BLaER1 treated with 17β-estradiol and CSF1 and Interleukin-3, amounts not matched to agents 10 nM and 100 nM (cell line): ENCODE measurements at regions not wholly inside any gene's neighbourhood (a gene's known extent, or its start where the extent isn't known, plus 50 kb on each side); places are given as distances from the start of the nearest gene placed in this dataset.
"Not testable (repeated sequence)": the region's sequence is repeated elsewhere in the genome, so short reads cannot be mapped to it uniquely, and the experiment has no call there.

ENCODE experiments used
- H3K27ac ChIP-seq, 11 experiments: shearing (Covaris generic); formaldehyde crosslinking; 2 replicates each; pipeline ENCODE4 v1.8.1; 2022
- H3K27me3 ChIP-seq, 11 experiments: shearing (Covaris generic); formaldehyde crosslinking; 2 replicates each; pipeline ENCODE4 v1.8.1; 2022
- H3K36me3 ChIP-seq, 11 experiments: shearing (Covaris generic); formaldehyde crosslinking; 2 replicates each; pipeline ENCODE4 v1.8.1; 2022
- H3K4me1 ChIP-seq, 10 experiments: shearing (Covaris generic); formaldehyde crosslinking; 2 replicates each; pipeline ENCODE4 v1.8.1; 2022
- H3K4me2 ChIP-seq, 11 experiments: shearing (Covaris generic); formaldehyde crosslinking; 2 replicates each; pipeline ENCODE4 v1.8.1; 2022
- H3K4me3 ChIP-seq, 10 experiments: shearing (Covaris generic); formaldehyde crosslinking; 2 replicates each; pipeline ENCODE4 v1.8.1; 2022
- H3K9ac ChIP-seq, 11 experiments: shearing (Covaris generic); formaldehyde crosslinking; 2 replicates each; pipeline ENCODE4 v1.8.1; 2022
- H3K9me3 ChIP-seq, 11 experiments: shearing (Covaris generic); formaldehyde crosslinking; replicated peaks in 1 of 11; 2 replicates each; pipeline ENCODE4 v1.8.1; 2022
- H4K20me1 ChIP-seq, 11 experiments: shearing (Covaris generic); formaldehyde crosslinking; 2 replicates each; pipeline ENCODE4 v1.8.1; 2022
- Cebpa-rat ChIP-seq, 11 experiments: shearing (Covaris generic); IDR thresholded peaks; 2 replicates each; pipeline ENCODE4 v1.8.1; 2022

- Histone ChIP-seq H3K4me2 (no peak overlapping the region), H3K9ac (no peak overlapping the region), H3K36me3 (no peaks in the 10 kb centered on the region), H3K4me1 (no peaks in the 10 kb centered on the region), H3K9me3 (no peaks in the 10 kb centered on the region), H4K20me1 (no peaks in the 10 kb centered on the region), H3K27me3 (no peaks in the 10 kb centered on the region), H3K27ac (no peak overlapping the region), H3K4me3 (no peak overlapping the region)
- TF ChIP-seq Cebpa-rat (IDR thresholded peaks at IDR 0.05), result no peak
Observed at GRCh38 chr10:57627642-57628178, 640.0 kb downstream of the IPMK start.

DNA sequence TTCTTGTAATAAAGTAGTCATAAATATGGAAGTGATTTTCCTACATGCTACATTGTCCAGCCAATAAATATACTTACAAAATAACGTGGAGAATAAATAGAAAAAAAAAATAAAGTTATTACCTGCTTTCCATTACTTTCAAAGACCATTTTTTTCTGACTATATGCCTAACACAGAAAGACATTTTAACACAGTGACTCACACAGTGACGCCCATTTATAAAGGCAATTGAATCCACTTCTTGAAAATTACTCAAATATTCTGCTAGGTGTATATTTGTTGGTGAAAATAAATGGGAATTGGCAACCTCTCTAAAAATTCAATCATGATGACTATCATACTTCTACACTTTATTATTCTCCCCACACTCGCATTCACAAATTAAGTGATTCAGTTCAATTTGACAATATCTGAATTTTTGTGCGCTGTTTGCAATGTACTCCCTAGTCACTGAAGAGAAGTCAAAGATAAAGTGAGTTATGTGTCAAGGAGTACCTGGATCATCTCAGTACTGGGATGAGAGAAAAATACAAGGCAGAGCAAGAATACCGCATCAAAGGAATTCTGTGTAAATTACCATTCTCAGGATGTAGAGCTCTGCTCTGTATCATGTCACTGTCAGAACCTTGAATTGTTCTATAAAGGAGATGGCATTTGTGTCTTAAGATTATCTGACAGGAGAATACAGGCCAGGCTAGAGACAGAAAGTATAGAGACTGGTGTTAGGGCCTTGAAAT, 642.7 kb downstream of the IPMK start:
- Histone ChIP-seq H3K4me2 (no peak overlapping the region), H3K4me1 (no peaks in the 10 kb centered on the region), H3K4me3 (no peak overlapping the region), H3K9ac (no peak overlapping the region), H3K36me3 (no peaks in the 10 kb centered on the region), H4K20me1 (no peaks in the 10 kb centered on the region), H3K27ac (no peak overlapping the region), H3K27me3 (no peaks in the 10 kb centered on the region), H3K9me3 (no peaks in the 10 kb centered on the region)
- no peak for TF ChIP-seq Cebpa-rat (IDR thresholded peaks at IDR 0.05)

DNA sequence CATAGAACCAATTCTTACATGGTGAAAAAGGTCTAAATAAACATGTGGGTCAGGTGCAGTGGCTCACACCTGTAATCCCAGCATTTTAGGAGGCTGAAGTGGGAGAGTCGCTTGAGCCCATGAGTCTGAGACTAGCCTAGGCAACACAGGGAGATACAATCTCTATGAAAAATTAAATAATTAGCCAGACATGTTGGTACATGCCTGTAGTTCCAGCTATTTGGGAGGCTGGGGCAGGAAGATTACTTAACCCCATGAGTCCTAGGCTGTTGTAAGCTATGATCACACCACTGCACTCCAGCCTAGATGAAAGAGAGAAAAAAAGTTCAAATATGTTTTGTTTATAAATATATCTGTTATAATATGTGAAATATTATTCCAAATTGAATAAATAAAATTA, 643.6 kb downstream of the IPMK start:
- Histone ChIP-seq H3K36me3 (no peaks in the 10 kb centered on the region), H3K9me3 (no peaks in the 10 kb centered on the region), H3K4me2 (no peak overlapping the region), H3K27me3 (no peaks in the 10 kb centered on the region), H3K9ac (no peak overlapping the region), H4K20me1 (no peaks in the 10 kb centered on the region), H3K27ac (no peak overlapping the region), H3K4me3 (no peak overlapping the region), H3K4me1 (no peaks in the 10 kb centered on the region)
- TF ChIP-seq Cebpa-rat (IDR thresholded peaks at IDR 0.05), result no peak

GRCh38 chr10:57621466-57621865, 646.2 kb downstream of the IPMK start:
- Histone ChIP-seq H3K36me3 (no peaks in the 10 kb centered on the region), H3K27ac (no peak overlapping the region), H3K9ac (no peak overlapping the region), H3K9me3 (no peaks in the 10 kb centered on the region), H4K20me1 (no peaks in the 10 kb centered on the region), H3K4me2 (no peak overlapping the region), H3K4me3 (no peak overlapping the region), H3K4me1 (no peaks in the 10 kb centered on the region), H3K27me3 (no peaks in the 10 kb centered on the region)
- TF ChIP-seq Cebpa-rat (IDR thresholded peaks at IDR 0.05), result no peak

DNA sequence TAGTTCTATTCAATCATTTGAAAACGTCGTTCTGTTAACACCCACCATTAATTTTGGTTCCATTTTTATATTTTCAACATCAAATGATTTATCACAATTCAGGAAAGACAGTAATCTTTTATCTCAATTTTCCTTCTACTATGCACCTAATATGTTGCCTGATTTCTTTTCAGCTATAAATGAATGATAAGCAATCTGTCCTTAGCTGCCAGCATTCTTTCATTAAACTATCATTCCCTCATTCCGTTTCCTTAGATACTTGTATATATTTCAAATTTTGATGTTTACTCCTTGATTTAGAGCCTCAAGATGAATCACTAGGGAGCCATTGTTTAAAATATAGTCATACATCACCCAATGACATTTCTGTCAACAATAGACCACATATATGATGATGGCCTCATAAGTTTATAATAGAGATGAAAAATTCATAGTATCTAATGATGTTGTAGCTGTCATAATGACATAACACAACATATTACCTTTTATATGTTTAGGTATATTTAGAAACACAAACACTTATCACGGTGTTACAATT, 661.7 kb downstream of the IPMK start:
- Histone ChIP-seq H3K4me1 (no peaks in the 10 kb centered on the region), H3K9ac (no peak overlapping the region), H3K9me3 (no peaks in the 10 kb centered on the region), H3K4me2 (no peak overlapping the region), H4K20me1 (no peaks in the 10 kb centered on the region), H3K27ac (no peak overlapping the region), H3K4me3 (no peak overlapping the region), H3K36me3 (no peaks in the 10 kb centered on the region), H3K27me3 (no peaks in the 10 kb centered on the region)
- no peak for TF ChIP-seq Cebpa-rat (IDR thresholded peaks at IDR 0.05)

GRCh38 chr10:57599440-57599839, 668.3 kb downstream of the IPMK start:
- no peak overlapping the region for H3K9ac ChIP-seq
- H3K4me2 ChIP-seq, result no peak overlapping the region
- no peaks in the 10 kb centered on the region for H3K9me3 ChIP-seq
- no peak for TF ChIP-seq Cebpa-rat (IDR thresholded peaks at IDR 0.05)
- no peak overlapping the region for H3K27ac ChIP-seq
- H3K27me3 ChIP-seq, result no peaks in the 10 kb centered on the region
- no peaks in the 10 kb centered on the region for H3K36me3 ChIP-seq
- no peaks in the 10 kb centered on the region for H4K20me1 ChIP-seq
- H3K4me3 ChIP-seq, result no peak overlapping the region
- no peaks in the 10 kb centered on the region for H3K4me1 ChIP-seq

DNA sequence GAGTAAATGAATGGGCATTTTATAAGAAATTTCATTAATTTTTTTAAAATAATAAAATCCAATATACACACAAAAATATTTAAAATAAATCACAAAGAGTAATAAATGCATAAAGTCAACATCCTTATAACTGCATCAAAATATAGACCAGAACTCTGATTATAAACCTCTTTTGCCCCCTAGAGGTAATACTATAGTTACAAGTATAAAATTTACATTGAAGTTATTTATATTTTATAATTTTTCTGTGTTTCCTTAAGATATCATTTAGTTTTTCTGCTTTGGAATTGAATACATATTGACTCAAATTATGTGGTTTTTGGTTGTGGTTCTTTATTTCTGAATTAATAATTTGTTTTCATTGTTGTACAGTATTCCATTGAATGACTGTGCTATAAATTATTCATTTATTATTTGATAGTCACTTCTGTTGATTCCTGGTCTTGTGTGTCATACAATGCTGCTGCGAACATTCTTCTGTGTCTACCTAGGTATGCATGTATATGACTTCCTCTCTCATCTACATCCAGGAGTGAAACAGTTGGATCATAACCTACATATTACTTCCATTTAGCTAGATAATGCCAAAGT, 673.6 kb downstream of the IPMK start:
- H3K36me3 ChIP-seq, result no peaks in the 10 kb centered on the region
- H4K20me1 ChIP-seq, result no peaks in the 10 kb centered on the region
- no peaks in the 10 kb centered on the region for H3K9me3 ChIP-seq
- H3K27me3 ChIP-seq, result no peaks in the 10 kb centered on the region
- no peak overlapping the region for H3K9ac ChIP-seq
- no peak overlapping the region for H3K4me2 ChIP-seq
- no peak overlapping the region for H3K27ac ChIP-seq
- TF ChIP-seq Cebpa-rat (IDR thresholded peaks at IDR 0.05), result no peak
- H3K4me1 ChIP-seq, result no peaks in the 10 kb centered on the region
- H3K4me3 ChIP-seq, result no peak overlapping the region

DNA sequence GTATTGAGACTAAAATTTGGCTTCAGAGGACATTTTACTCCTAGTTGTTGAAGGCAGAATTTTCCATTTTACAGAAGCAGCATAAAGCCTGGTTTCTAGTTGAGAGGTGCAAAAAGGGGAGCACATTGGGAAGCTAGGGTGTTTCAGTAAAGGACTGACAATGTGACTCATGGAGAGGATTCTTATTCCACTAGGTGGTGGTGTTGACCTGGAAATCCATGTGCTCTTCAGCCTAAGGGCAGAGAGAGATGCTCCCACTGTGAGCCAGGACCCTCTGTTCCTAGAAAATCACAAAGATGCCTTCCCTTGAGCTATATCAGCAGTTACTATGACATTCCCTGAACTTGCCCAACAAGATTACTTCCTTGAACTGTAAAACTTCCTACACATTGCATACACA, 687.8 kb downstream of the IPMK start:
- no peak overlapping the region for H3K4me3 ChIP-seq
- no peak overlapping the region for H3K9ac ChIP-seq
- H4K20me1 ChIP-seq, result no peaks in the 10 kb centered on the region
- no peak for TF ChIP-seq Cebpa-rat (IDR thresholded peaks at IDR 0.05)
- no peaks in the 10 kb centered on the region for H3K27me3 ChIP-seq
- H3K36me3 ChIP-seq, result no peaks in the 10 kb centered on the region
- peaks cover 12 to 28% (median 20%) of the 10 kb centered on the region in 11 experiments; a peak in 17 of 22 replicates for H3K9me3 ChIP-seq
- H3K4me1 ChIP-seq, result no peaks in the 10 kb centered on the region
- no peak overlapping the region for H3K27ac ChIP-seq
- no peak overlapping the region for H3K4me2 ChIP-seq

GRCh38 chr10:57562211-57562610, 705.5 kb downstream of the IPMK start:
- no peak overlapping the region for H3K4me2 ChIP-seq
- no peak overlapping the region for H3K9ac ChIP-seq
- no peaks in the 10 kb centered on the region for H3K4me1 ChIP-seq
- H3K27me3 ChIP-seq, result no peaks in the 10 kb centered on the region
- TF ChIP-seq Cebpa-rat (IDR thresholded peaks at IDR 0.05), result no peak
- H4K20me1 ChIP-seq, result no peaks in the 10 kb centered on the region
- H3K4me3 ChIP-seq, result no peak overlapping the region
- no peaks in the 10 kb centered on the region for H3K9me3 ChIP-seq
- no peak overlapping the region for H3K27ac ChIP-seq
- no peaks in the 10 kb centered on the region for H3K36me3 ChIP-seq

DNA sequence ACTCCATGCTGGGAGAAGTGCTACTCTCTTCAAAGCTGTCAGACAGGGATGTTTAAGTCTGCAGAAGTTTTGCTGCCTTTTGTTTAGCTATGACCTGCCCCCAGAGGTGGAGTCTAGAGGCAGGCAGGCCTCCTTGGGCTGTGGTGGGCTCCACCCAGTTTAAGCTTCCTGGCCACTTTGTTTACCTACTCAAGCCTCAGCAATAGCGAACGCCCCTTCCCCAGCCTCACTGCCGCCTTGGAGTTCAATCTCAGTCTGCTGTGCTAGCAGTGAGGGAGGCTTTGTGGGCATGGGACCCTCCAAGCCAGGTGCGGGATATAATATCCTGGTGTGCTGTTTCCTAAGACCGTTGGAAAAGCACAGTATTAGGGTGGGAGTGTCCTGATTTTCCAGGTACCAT, 715.9 kb downstream of the IPMK start:
- H4K20me1 ChIP-seq, H3K27me3 ChIP-seq, H3K36me3 ChIP-seq, H3K4me1 ChIP-seq, H3K4me2 ChIP-seq, H3K9ac ChIP-seq, H3K27ac ChIP-seq, H3K9me3 ChIP-seq, H3K4me3 ChIP-seq: not testable (repeated sequence)
